ENCODE measurements at regions not wholly inside any gene's neighbourhood (a gene's known extent, or its start where the extent isn't known, plus 50 kb on each side); places are given as distances from the start of the nearest gene placed in this dataset.
"Not testable (repeated sequence)": the region's sequence is repeated elsewhere in the genome, so short reads cannot be mapped to it uniquely, and the experiment has no call there.

DNA sequence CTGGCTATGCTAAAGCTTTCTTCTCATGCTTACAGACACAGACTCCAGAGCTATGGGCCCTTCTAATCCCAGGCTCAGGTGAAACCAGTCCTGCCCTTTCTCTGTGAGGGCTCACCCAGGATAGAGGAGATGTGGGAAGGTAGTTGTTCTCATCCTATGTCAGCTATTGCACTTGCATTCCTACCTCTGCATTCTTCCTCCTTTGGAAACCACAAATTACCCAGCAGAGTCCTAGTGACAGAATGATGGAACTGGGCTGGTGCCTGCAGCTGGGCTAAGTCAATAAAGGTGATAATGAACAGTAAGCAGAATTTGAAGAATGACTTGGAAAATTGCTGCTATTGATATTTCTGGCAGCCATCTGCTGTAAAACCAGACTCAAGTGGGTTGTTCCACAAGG is 560.0 kb downstream of the TMEM135 start:
- DNase-seq (ENCODE audit: low spot score) = no peak
- intact Hi-C loops (cut with DNase I) = no loop called here

DNA sequence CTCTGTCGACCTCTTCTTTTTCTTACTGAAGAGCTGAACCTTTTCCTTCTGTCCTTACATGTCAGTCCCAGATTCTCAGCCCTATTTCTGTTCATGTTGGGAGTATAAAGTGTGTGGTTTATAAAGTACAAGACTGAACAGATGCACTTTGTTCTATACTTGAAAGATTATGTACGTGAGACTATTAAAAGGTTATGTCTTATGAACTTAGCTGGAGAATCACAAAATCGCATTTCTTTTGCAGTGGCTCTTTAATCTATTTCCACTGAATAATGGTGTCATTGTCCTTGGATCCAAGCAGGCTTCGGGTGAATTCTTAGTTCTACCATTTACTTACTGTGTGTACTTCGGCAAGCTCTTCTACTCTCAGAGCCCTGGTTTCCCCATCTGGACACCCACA is 558.4 kb downstream of the TMEM135 start:
- no peak for DNase-seq (ENCODE audit: low spot score)
- intact Hi-C loops (cut with DNase I) = no loop called here

GRCh38 chr11:87589082-87589481 is 551.3 kb downstream of the TMEM135 start:
- intact Hi-C loops (cut with DNase I) = no loop called here
- DNase-seq (ENCODE audit: low spot score) = no peak

DNA sequence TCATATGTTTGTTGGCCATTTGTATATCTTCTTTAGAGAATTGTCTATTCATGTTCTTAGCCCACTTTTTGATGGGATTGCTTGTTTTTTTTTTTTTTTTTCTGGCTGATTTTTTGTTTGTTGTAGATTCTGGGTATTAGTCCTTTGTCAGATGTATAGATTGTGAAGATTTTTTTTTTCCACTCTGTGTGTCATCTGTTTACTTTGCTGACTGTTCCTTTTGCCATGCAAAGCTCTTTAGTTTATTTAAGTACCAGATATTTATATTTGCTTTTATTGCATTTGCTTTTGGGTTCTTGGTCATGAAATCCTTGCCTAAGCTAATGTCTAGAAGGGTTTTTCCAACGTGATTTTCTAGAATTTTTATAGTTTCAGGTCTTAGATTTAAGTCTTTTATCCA is 547.9 kb downstream of the TMEM135 start:
- intact Hi-C loops (cut with DNase I); DNase-seq (ENCODE audit: low spot score): not testable (repeated sequence)

GRCh38 chr11:87583931-87584330 is 546.2 kb downstream of the TMEM135 start:
- DNase-seq (ENCODE audit: low spot score) = no peak
- intact Hi-C loops (cut with DNase I) = no loop called here

DNA sequence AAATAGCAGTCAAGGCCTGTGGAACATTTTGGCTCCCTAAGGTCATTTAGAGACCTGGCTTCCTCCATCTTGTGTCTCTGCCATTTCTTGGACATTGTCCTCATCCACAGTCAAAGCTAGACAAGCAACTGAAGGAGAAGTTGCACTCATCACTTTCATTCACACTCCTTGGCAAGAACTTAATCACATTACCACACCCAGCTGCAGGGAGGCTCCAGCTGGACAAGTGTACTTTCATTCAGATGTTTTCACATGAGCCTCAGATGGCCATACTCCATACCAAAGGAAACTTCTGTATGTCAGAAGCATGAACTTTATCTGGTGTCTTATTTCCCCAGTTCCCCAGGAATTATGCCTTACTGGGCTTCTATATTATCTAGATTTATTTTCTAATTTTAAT is 537.4 kb downstream of the TMEM135 start:
- no peak for DNase-seq (ENCODE audit: low spot score)
- intact Hi-C loops (cut with DNase I) = no loop called here

- intact Hi-C loops (cut with DNase I) = no loop called here
Observed at GRCh38 chr11:87574193-87574592, 536.5 kb downstream of the TMEM135 start.

DNA sequence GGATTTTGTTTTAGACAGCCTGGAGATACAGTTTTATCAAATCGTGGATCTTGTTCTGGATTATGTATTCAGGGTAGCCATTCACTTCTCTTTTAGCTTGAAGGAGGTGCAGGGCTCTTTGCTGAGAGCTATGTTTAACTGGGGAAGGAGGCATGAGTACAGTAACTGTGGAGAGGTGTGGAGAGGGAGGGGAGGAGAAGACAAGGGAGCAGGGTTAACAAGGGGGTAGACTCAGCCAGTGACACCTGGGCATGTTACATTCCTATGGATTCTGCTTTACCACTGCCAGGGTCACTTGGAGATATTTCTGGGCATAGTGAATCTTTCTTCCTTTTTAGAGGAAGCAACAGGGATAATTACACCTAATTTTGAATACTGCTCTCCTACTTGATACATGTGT is 536.0 kb downstream of the TMEM135 start:
- intact Hi-C loops (cut with DNase I) = no loop called here
- no peak for DNase-seq (ENCODE audit: low spot score)

More at GRCh38 chr11:87574193-87574592, 536.5 kb downstream of the TMEM135 start:
- no peak for DNase-seq (ENCODE audit: low spot score)

- intact Hi-C loops (cut with DNase I) = no loop called here
- DNase-seq (ENCODE audit: low spot score) = no peak
Observed at GRCh38 chr11:87572881-87573280, 535.1 kb downstream of the TMEM135 start.

GRCh38 chr11:87560352-87560751 is 522.6 kb downstream of the TMEM135 start:
- DNase-seq (ENCODE audit: low spot score) = no peak
- intact Hi-C loops (cut with DNase I) = no loop called here

- intact Hi-C loops (cut with DNase I); DNase-seq (ENCODE audit: low spot score): not testable (repeated sequence)
Observed at GRCh38 chr11:87559852-87560251, 522.1 kb downstream of the TMEM135 start.

GRCh38 chr11:87555101-87555500 is 517.4 kb downstream of the TMEM135 start:
- intact Hi-C loops (cut with DNase I) = no loop called here
- DNase-seq (ENCODE audit: low spot score) = no peak

DNA sequence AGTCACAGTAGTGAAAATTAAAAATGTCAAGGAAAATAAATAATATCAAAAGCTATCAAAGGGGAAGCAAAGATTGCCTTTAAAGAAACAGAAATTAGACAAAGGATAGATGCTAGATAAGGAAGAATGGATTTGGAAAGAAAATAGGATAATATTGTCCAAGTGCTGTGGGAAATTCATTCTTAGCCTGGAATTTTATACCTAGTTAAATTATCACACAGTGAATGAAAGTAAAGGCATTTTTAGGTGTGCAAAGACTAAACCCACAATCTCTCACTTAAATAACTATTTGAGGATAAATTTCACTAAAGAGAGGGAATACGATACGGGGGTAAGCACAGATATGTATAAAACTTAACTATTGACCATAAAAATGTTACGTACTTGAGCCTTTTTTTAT is 511.1 kb downstream of the TMEM135 start:
- intact Hi-C loops (cut with DNase I) = no loop called here
- no peak for DNase-seq (ENCODE audit: low spot score)

DNA sequence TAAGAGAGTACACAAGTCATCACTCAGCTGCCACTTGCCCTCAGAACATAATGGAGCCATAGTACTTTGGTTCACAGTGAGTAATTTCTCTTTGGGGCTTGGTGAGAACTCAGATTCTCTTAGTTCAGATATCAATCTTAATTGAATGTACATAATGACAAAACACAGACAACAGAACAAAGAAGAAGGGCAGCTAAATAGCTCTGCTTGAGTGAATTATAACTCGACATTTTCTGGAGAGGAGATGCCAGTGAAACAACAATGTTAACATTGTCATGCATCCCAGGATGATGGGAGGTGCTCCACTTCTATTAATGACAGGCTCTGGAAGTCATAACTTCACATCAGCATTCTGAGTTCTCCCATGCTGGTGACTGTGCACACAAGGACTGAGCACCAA is 508.1 kb downstream of the TMEM135 start:
- intact Hi-C loops (cut with DNase I) = no loop called here
- no peak for DNase-seq (ENCODE audit: low spot score)

GRCh38 chr11:87539596-87539995 is 501.9 kb downstream of the TMEM135 start:
- DNase-seq (ENCODE audit: low spot score) = no peak
- intact Hi-C loops (cut with DNase I) = no loop called here

DNA sequence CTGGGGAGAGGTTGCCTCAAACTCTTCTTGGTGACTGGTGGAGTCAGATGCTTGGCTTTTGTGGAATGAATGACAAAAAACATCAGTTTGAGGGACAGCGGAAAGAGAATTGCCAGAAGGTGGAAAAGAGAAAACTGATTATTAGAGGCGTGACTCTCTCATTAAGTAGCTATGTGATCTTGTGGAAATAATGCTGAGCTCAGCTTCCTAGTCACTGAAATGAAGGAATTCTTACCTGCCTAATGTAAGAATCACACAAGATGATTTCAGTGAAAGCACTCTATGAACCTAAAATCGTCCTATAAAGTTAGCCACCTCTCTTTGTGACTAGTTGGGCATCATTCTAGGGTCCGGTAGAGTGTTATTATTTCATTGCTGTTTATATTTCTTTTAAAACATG is 498.8 kb downstream of the TMEM135 start:
- no peak for DNase-seq (ENCODE audit: low spot score)
- intact Hi-C loops (cut with DNase I) = no loop called here

DNA sequence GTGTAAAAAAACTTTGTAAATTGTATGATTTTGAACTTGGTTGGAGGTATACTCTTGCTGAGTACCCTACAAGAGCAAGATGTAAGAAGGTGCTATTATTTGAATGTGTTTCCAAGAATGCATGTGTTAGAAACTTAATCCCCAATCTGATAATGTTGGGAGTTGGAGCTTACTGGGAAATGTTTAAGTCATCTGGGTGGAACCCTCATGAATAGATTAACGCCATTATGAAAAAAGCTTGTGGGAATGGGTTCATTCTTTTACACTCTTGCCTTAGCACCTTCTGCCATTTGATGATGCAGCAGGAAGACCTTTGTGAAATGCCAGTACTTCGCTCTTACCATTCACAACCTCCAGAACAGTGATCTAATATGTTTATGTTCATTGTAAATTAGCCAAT is 498.3 kb downstream of the TMEM135 start:
- intact Hi-C loops (cut with DNase I) = no loop called here
- DNase-seq (ENCODE audit: low spot score) = no peak

GRCh38 chr11:87535513-87535912 is 497.8 kb downstream of the TMEM135 start:
- intact Hi-C loops (cut with DNase I) = no loop called here
- DNase-seq (ENCODE audit: low spot score) = no peak

DNA sequence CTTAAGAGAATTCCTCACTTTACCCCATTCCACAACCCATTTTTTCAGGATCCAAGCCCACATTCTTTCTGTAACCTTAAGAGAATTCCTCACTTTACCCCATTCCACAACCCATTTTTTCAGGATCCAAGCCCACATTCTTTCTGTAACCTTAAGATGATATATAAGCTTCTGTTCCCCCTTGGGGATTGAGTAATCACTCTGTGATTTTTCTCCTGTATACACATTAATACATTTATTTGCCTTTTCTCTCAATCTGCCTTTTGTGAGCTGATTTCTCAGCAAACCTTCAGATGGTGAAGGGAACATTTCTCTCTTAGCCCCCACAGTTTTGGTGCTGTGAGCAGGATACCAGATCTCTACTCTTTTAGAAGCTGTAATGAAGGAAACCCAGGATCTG is 494.1 kb downstream of the TMEM135 start:
- intact Hi-C loops (cut with DNase I); DNase-seq (ENCODE audit: low spot score): not testable (repeated sequence)

DNA sequence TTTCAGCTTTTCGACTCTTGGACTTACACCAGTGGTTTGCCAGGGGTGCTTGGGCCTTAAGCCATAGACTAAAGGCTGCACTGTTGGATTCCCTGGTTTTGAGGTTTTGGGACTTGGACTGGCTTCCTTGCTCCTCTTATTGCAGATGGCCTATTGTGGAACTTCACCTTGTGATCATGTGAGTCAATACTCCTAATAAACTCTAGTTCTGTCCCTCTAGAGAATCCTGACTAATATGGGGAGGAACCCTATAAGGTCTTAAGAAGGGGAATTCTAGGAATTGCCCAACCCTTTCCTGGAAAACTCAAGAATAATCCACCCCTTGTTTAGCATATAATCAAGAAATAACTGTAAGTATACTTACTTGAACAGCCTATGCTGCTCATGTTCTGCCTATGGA is 491.8 kb downstream of the TMEM135 start:
- intact Hi-C loops (cut with DNase I) = no loop called here
- no peak for DNase-seq (ENCODE audit: low spot score)

- no peak for DNase-seq (ENCODE audit: low spot score)
- intact Hi-C loops (cut with DNase I) = no loop called here
Observed at GRCh38 chr11:87528752-87529151, 491.0 kb downstream of the TMEM135 start.

DNA sequence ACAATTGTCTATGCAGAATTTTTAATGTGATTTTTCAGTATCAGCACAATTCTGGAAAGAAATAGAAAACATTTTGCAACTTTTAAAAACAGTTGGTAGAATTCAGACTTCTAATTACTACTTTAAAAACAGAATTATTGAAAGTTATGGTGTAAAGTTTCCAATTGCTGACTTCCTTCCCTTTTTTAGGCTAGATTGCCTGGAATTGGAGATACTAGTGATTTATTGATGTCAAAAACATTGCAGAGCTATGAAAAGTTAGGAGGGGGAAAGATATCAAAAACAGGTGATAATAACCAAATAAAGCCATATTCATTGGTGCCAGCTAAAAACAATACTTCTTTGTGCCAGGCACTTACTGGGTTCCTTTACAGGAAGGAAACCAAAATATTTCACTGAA is 485.5 kb downstream of the TMEM135 start:
- DNase-seq (ENCODE audit: low spot score) = no peak
- intact Hi-C loops (cut with DNase I) = no loop called here
